GM10266 (cell line): ENCODE measurements at regions not wholly inside any gene's neighbourhood (a gene's known extent, or its start where the extent isn't known, plus 50 kb on each side); places are given as distances from the start of the nearest gene placed in this dataset.

Experiments used
- DNase-seq: peaks from one replicate; pipeline ENCODE4 v3.0.0; 2012; ENCODE audit errors: extremely low spot score
- CTCF ChIP-seq: IDR thresholded peaks from 2 replicates; pipeline ENCODE4 v1.5.1; 2012; ENCODE audit warnings: mild to moderate bottlenecking, low read depth; ENCODE audit not compliant: control insufficient read depth, insufficient read depth; ENCODE audit errors: missing control alignments

GRCh38 chr3:191696348-191696747 is 235.4 kb downstream of the PYDC2 start:
- TF ChIP-seq CTCF, result no peak
- DNase-seq, result no peak

GRCh38 chr3:191699546-191699945 is 238.6 kb downstream of the PYDC2 start:
- no peak for TF ChIP-seq CTCF
- no peak for DNase-seq

GRCh38 chr3:191702121-191702520 is 241.2 kb downstream of the PYDC2 start:
- DNase-seq, result no peak
- no peak for TF ChIP-seq CTCF

- no peak for TF ChIP-seq CTCF
- DNase-seq, result no peak
Observed at GRCh38 chr3:191707817-191708216, 246.9 kb downstream of the PYDC2 start.

- no peak for DNase-seq
Observed at GRCh38 chr3:191715585-191715984, 254.6 kb downstream of the PYDC2 start.

GRCh38 chr3:191721390-191721861 is 260.5 kb downstream of the PYDC2 start:
- DNase-seq, result no peak
- TF ChIP-seq CTCF, result no peak

More at GRCh38 chr3:191715585-191715984, 254.6 kb downstream of the PYDC2 start:
- TF ChIP-seq CTCF, result no peak

- DNase-seq, result no peak
- TF ChIP-seq CTCF, result no peak
Observed at GRCh38 chr3:191721990-191722389, 261.0 kb downstream of the PYDC2 start.
